Adrenal gland (tissue), 5 donors: ENCODE measurements at regions not wholly inside any gene's neighbourhood (a gene's known extent, or its start where the extent isn't known, plus 50 kb on each side); places are given as distances from the start of the nearest gene placed in this dataset.

Experiments
- POLR2A ChIP-seq, 2 donors: fragments of 450-650 bp; IDR thresholded peaks; one replicate each; pipeline ENCODE4 v1.6.1; 2017; ENCODE audit warnings: antibody characterized with exemption in 2 of 2, mild to moderate bottlenecking in 2 of 2, moderate library complexity in 1 of 2
- TF ChIP-seq, protein P1 (sequence below), 6 experiments: fragments of 450-650 bp in 4 of 6; fragments of 200-600 bp in 2 of 6; sonication (generic) in 1 of 6; IDR thresholded peaks; 1 replicate in 5 of 6; 2 replicates in 1 of 6; pipeline versions ENCODE4 v1.5.1 to v1.8.0; 2016 to 2021; ENCODE audit warnings: antibody characterized with exemption in 6 of 6, mild to moderate bottlenecking in 2 of 6, moderate library complexity in 1 of 6
- donor health status: DM: no; HTN: no; CAD: no.

GRCh38 chr12:46530373-46531056, 157.9 kb upstream of the SLC38A2 start:
- no peak for TF ChIP-seq POLR2A (IDR thresholded peaks at IDR 0.05)
- TF ChIP-seq, protein P1, sequence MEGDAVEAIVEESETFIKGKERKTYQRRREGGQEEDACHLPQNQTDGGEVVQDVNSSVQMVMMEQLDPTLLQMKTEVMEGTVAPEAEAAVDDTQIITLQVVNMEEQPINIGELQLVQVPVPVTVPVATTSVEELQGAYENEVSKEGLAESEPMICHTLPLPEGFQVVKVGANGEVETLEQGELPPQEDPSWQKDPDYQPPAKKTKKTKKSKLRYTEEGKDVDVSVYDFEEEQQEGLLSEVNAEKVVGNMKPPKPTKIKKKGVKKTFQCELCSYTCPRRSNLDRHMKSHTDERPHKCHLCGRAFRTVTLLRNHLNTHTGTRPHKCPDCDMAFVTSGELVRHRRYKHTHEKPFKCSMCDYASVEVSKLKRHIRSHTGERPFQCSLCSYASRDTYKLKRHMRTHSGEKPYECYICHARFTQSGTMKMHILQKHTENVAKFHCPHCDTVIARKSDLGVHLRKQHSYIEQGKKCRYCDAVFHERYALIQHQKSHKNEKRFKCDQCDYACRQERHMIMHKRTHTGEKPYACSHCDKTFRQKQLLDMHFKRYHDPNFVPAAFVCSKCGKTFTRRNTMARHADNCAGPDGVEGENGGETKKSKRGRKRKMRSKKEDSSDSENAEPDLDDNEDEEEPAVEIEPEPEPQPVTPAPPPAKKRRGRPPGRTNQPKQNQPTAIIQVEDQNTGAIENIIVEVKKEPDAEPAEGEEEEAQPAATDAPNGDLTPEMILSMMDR (IDR thresholded peaks at IDR 0.05): no peak
